Activated CD4-positive, alpha-beta T cell treated with anti-CD3 and anti-CD28 coated beads, Interleukin-2, amount 50 U/mL, for 1 hour (primary cell): ENCODE measurements at regions not wholly inside any gene's neighbourhood (a gene's known extent, or its start where the extent isn't known, plus 50 kb on each side); places are given as distances from the start of the nearest gene placed in this dataset.

Source experiments
- DNase-seq: peaks from one replicate; pipeline ENCODE4 v3.0.0-alpha.2; 2020

DNA sequence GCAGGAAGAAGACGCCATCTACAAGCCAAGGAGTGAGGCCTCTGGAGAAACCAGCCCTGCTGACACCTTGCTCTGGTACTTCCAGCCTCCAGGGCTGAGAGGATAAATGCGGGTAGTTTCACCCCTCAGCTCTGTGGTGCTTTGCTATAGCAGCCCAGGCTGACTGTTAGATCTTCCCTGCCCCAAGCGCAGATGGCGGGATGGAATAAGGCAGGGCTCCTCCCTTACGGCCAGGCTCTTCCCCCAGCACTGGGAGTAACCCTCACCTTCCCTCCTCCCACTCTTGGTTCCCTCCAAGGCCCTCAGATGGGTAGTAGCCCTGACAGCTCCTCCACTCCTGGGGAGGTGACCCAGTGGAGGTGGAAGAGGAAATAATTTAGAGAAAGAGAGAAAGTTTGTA is 285.1 kb downstream of the GADD45G start:
- no peak for DNase-seq

GRCh38 chr9:89890326-89890980 is 285.6 kb downstream of the GADD45G start:
- DNase-seq: no peak

DNA sequence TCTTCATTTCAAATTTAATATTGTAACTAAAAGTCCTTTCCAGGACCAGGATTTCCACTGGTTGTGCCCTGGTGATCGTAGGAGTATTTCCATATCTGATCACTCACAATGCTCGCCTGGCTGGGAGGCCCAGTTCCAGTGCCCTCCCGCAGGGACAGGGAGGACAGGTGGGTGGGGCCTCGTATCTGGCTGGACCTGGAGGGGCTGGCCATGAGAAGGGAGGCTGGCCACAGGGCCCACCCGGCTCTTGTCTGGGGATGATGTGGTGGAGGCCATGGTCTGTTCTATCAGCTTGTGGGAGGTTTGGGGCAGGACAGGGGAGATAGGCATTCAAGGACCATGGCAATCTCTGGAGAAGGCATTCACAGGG is 286.4 kb downstream of the GADD45G start:
- no peak for DNase-seq

DNA sequence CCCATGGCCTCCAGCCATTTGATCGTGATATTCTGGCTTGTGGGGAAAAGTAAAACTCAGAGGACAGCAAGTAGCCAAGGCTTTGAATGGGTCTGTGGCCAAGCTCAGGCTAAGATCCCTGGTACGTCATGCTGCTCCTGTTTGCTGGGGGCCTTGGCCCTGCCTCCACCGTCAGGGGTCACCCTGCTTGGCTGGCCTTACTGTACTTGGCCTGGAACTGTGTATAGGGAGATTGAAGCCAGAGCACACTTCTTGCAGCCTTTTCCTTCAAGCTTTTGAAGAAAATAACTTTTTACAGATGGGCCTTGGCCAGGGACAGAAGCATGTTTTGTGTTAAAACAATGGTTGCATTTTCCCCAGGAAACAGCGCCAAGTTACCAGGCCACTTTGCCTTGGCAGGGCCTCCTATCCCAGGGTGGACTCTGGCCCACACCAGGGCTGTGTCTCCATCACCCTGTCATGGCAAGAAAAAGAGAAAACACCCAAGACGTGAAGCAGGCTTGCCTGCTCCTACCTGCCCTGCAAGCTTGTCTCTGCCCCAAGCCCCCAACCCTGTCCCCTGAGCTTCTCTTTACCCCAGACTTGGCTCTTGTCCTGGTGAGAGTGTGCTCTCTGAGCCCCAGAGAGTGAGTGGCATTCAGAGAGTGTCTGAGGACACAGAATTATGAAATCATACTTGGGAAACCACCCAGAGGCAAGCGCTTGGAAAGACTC is 286.9 kb downstream of the GADD45G start:
- no peak for DNase-seq

GRCh38 chr9:89892920-89893319 is 288.1 kb downstream of the GADD45G start:
- no peak for DNase-seq

DNA sequence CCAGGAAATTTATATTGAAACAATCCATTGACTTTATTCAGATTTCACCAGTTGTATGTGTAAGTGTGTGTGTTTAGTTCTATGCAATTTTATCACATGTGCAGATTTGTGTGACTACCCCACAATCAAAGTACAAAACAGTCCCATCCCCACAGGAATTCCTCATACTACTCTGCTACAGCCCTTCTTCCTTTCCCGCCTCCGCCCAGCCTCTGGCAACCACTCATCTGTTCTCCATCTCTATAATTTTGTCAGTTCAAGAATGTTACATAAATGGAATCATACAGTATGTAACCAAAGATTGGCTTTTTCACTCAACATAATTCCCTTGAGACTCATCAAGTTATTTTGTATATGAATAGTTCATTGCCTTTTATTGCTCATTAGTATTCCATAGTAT is 289.1 kb downstream of the GADD45G start:
- no peak for DNase-seq

GRCh38 chr9:89896806-89897340 is 292.1 kb downstream of the GADD45G start:
- no peak for DNase-seq

- no peak for DNase-seq
Measured at GRCh38 chr9:89899573-89899972, 294.8 kb downstream of the GADD45G start.

- DNase-seq: no peak
Measured at GRCh38 chr9:89901920-89902319, 297.1 kb downstream of the GADD45G start.

DNA sequence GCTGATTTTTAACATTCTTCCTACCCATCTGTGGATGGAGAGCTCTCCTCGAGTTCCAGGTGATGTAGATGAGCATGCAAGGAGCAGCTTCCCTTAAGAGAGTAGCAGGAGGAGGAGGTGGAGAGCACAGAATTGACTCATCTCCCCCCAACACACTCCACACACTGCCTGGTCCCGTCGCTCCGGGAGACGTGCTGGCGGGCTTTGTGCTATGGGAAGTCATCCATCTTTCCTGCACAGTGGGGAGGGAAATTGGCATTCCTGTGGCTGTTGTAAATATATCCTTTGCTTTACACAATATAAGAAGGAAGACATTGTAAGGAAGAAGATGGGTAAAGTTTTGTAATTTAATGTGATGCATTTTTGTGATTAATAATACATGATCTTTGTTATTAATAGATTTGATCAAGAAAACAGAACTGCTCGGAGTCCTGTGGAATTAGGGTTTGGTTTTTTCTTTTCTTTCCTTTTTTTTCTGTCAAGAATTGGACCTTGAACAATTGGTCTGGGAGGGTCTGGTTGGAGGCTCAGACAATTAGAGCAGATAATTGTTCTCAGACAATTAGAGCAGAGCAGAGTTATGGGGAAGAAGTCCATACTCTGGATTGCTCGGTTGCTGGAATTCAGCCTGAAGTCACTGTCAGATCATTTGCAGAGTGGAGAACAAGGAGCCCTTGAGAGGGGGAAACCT is 297.8 kb downstream of the GADD45G start:
- no peak for DNase-seq

GRCh38 chr9:89903141-89903475 is 298.3 kb downstream of the GADD45G start:
- DNase-seq: no peak

- DNase-seq: no peak
Measured at GRCh38 chr9:89905606-89906338, 301.0 kb downstream of the GADD45G start.

DNA sequence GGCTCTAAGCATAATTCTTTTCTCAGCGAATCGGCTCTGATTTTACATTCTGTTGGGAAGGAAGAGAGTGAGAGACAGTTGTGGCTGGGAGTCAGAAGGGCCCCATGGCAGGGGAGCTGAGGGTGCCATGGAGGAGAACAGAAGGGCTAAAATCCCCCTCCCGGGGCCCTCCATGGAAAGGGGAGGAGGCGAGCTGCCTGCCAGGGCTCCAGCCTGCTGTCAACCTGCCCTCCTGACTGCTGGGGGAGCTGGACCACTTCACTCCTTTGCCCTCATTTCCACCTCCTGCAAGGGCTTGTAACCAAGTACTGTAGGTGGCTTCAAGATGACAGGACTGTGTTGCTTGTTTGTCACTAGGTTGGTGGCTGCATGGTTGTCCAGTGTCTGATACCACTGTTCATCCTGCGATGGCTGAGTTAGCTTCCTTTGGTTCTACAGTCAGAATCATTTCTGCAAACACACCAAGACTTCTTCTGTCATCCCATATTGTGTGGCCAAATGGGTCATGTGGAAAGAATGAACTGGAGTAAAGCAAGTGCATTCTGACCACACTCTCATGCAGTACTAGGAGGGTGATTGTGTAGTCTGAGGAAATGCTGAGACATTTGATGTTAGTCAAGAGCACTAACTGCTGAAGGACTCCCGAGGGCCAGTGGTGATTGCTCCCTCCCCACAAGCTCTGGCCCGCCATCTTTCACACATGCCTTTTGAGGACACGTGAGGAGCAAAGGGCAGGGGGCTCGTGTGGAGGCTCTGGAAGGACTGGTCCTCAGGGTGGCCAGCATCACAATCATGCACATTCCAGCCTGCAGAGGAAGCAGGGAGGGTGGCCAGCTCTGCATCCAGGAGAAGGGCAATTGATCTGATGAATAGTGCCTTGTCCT is 307.2 kb downstream of the GADD45G start:
- DNase-seq: no peak

DNA sequence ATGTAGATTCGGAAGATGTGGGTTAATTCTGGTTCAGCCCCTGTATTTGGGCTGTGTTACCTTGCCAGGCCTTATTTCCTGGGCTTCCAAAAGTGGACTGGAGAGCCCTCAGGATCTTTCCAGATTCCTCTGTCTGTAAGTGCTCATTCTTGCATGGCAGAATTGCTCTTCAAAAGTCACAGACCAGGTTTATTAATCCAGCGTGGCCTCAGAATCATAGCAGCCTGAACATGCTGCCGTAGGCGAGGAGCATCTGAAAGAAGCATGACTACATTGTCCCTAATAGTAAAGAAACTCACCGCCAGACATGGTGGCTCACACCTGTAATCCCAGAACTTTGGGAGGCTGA is 307.8 kb downstream of the GADD45G start:
- no peak for DNase-seq

DNA sequence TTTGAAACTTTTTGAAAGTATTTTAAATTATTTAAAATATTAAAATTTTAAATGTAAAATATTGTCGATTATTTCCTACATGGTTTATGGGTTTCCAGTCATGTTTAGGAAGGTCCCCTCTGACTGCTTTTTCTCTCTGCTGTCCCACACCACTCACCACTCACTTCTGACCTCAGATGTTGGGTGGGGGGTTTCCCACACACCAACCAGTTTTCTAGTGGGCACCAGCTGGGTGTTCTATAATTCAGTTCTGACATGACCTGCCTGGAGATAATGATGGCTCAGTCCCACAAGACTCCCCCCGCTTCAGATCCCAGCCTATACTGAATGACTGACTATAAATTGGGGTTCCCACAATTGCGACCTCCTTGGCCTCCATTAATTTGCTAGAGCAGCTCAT is 310.4 kb downstream of the GADD45G start:
- DNase-seq: no peak

DNA sequence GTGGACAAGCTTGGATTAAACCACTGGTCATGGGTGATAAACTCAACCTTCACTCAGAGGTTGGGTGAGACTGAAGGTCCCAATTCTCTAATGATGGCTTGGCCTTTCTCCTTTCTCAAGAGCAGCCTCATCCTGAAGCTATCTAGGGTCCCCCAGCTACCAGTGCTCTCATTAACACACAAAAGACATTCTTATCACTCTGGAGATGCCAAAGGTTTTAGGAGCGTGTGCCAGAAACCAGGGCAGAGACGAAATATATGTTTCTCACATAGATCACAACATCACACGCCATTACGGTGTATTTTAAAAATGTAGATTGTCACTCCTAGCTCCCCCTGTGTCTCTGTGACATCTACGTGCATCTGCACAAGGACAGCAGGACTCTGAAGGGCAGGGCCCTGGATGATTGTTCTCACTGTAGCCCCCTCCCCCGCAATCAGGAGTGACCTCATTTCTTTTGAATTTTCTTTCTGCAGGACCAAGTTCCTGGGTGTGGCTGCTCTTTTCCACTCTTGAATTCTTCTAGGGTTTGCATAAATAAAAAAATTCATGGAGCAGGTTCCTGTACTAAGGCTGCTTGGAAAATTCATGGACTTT is 311.3 kb downstream of the GADD45G start:
- no peak for DNase-seq

DNA sequence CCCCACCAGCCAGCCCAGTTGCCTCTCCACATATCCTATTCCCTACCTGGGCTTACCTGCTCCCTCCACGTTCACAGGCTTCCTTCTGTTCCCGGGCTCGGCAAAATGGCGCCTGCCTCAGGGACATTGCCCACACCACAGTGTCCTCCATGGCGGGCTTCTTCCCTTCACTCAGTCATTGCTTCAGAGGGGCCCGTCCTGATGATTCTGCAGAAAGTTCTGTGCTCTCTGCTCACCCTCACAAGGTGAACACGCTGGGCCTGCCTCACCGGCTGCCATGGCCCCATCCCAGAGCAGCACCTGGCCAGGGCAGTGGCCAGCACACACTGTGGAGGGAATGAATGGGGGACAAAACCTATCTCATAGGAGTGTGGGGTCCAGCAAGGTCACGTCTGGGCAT is 313.0 kb downstream of the GADD45G start:
- no peak for DNase-seq

GRCh38 chr9:89919171-89919681 is 314.4 kb downstream of the GADD45G start:
- DNase-seq: peak; percentile 8

- no peak for DNase-seq
Measured at GRCh38 chr9:89920131-89920530, 315.3 kb downstream of the GADD45G start.

DNA sequence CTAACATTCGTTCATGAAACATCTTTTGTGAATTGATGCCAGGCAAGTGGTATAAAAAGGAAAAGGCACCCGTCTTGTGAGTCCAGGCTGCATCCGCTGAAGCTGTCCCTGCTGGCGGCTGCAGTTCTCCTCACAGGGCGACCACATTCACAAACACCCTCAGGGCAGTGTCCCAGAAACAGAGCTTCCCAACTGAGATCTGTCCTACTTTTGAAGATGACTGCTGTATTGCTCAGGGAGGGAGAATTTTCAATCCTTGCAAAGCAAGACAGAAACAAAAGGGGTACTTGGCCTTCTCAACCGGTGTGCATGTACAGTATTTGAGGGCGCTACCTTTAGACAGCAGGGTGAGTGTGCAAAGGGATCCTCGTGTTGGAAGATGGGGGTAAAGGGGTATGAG is 316.1 kb downstream of the GADD45G start:
- DNase-seq: no peak

GRCh38 chr9:89922099-89922498 is 317.3 kb downstream of the GADD45G start:
- DNase-seq: no peak

DNA sequence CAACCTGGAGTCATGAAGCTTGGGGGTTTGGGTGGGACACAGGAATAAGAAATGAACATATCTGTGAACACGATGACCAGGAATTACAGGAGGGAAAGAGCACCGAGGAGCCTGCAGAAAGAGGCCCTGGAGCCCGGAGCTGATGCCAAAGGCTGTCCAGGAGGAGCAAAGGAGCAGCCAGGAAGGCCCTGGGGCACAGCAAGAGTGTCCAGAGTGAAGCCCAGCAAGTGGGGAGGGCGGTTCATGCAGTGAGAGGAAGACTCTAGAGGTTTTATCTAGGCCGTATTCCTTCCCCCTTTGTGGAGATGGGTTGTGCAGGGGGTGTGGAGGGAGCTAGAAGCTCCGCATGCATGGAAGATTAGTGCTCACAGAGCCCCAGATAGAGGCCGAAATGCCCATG is 318.4 kb downstream of the GADD45G start:
- no peak for DNase-seq
